Thyroid gland (tissue), 4 donors: ENCODE measurements at regions not wholly inside any gene's neighbourhood (a gene's known extent, or its start where the extent isn't known, plus 50 kb on each side); places are given as distances from the start of the nearest gene placed in this dataset.

ENCODE experiments used
- POLR2A ChIP-seq, 2 donors: fragments of 450-650 bp; IDR thresholded peaks; one replicate each; pipeline ENCODE4 v1.6.1; 2017; ENCODE audit warnings: antibody characterized with exemption in 2 of 2, mild to moderate bottlenecking in 2 of 2, moderate library complexity in 1 of 2
- TF ChIP-seq, protein P1 (sequence below), 6 experiments: fragments of 200-600 bp in 3 of 6; fragments of 450-650 bp in 3 of 6; sonication (generic) in 3 of 6; IDR thresholded peaks; one replicate each; pipeline ENCODE4 v1.5.1; 2016 to 2019; ENCODE audit warnings: antibody characterized with exemption in 6 of 6, mild to moderate bottlenecking in 2 of 6, inconsistent platforms in 1 of 6, moderate library complexity in 1 of 6

DNA sequence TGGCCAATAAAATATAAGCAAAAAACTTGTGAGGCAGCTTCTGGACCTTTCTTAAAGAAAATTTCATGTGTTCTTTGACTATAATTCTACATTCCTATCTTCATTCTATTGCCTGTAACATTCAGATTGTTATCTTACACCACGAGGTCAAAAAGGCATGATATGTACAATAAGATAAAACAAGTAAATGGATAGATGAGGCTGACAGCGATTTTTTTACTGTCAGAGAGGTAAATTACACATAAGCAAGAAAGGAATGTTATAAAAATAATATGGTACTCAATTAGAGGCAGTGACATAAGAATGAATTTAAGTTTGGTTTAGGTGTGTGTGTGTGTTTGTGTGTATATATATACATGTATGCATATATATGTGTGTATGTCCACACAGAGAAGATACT, 660.0 kb downstream of the C12orf50 start:
- TF ChIP-seq POLR2A (IDR thresholded peaks at IDR 0.05), result no peak
- TF ChIP-seq, protein P1, sequence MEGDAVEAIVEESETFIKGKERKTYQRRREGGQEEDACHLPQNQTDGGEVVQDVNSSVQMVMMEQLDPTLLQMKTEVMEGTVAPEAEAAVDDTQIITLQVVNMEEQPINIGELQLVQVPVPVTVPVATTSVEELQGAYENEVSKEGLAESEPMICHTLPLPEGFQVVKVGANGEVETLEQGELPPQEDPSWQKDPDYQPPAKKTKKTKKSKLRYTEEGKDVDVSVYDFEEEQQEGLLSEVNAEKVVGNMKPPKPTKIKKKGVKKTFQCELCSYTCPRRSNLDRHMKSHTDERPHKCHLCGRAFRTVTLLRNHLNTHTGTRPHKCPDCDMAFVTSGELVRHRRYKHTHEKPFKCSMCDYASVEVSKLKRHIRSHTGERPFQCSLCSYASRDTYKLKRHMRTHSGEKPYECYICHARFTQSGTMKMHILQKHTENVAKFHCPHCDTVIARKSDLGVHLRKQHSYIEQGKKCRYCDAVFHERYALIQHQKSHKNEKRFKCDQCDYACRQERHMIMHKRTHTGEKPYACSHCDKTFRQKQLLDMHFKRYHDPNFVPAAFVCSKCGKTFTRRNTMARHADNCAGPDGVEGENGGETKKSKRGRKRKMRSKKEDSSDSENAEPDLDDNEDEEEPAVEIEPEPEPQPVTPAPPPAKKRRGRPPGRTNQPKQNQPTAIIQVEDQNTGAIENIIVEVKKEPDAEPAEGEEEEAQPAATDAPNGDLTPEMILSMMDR (IDR thresholded peaks at IDR 0.05), result no peak
